Fibroblast of villous mesenchyme (primary cell): ENCODE measurements at regions not wholly inside any gene's neighbourhood (a gene's known extent, or its start where the extent isn't known, plus 50 kb on each side); places are given as distances from the start of the nearest gene placed in this dataset.
A peak's percentile ranks its signal among the peaks of the same experiment; 100 is the strongest.

Experiments used
- DNase-seq: peaks from one replicate; pipeline ENCODE4 v3.0.0-alpha.2; 2010; ENCODE audit warnings: low read depth
- H3K4me3 ChIP-seq: 2 replicates; pipeline ENCODE4 v1.5.1; 2011; ENCODE audit warnings: low read depth, mild to moderate bottlenecking, low read length
- CTCF ChIP-seq: IDR thresholded peaks from 2 replicates; pipeline ENCODE4 v1.5.1; 2012; ENCODE audit warnings: low read depth, mild to moderate bottlenecking, low read length; ENCODE audit not compliant: insufficient read depth

GRCh38 chr10:21413268-21413667 is 112.2 kb downstream of the SKIDA1 start:
- no peak for DNase-seq
- no peak overlapping the region for H3K4me3 ChIP-seq
- TF ChIP-seq CTCF, result no peak

- peak; percentile 49 for DNase-seq
- no peak overlapping the region for H3K4me3 ChIP-seq
Measured at GRCh38 chr10:21406595-21407193, 118.8 kb downstream of the SKIDA1 start.

GRCh38 chr10:21405981-21406380 is 119.5 kb downstream of the SKIDA1 start:
- no peak for DNase-seq

More at GRCh38 chr10:21406595-21407193, 118.8 kb downstream of the SKIDA1 start:
- TF ChIP-seq CTCF, result no peak

GRCh38 chr10:21403256-21404015 is 122.0 kb downstream of the SKIDA1 start:
- TF ChIP-seq CTCF, result no peak
- DNase-seq, result no peak
- H3K4me3 ChIP-seq, result no peak overlapping the region

More at GRCh38 chr10:21405981-21406380, 119.5 kb downstream of the SKIDA1 start:
- no peak for TF ChIP-seq CTCF
- H3K4me3 ChIP-seq, result no peak overlapping the region

- DNase-seq, result peak; percentile 70
- H3K4me3 ChIP-seq, result no peak overlapping the region
- no peak for TF ChIP-seq CTCF
Measured at GRCh38 chr10:21402606-21403083, 122.8 kb downstream of the SKIDA1 start.

GRCh38 chr10:21401196-21401595 is 124.3 kb downstream of the SKIDA1 start:
- no peak overlapping the region for H3K4me3 ChIP-seq
- no peak for DNase-seq
- no peak for TF ChIP-seq CTCF
